GM03348 (cell line): ENCODE measurements at regions not wholly inside any gene's neighbourhood (a gene's known extent, or its start where the extent isn't known, plus 50 kb on each side); places are given as distances from the start of the nearest gene placed in this dataset.
"Not testable (repeated sequence)": the region's sequence is repeated elsewhere in the genome, so short reads cannot be mapped to it uniquely, and the experiment has no call there.

Experiments
- DNase-seq: peaks from one replicate; pipeline ENCODE4 v3.0.0; 2012; ENCODE audit warnings: low spot score

GRCh38 chr19:28632371-28633080, 580.4 kb downstream of the UQCRFS1 start:
- no peak for DNase-seq

- DNase-seq: no peak
These were observed 581.0 kb downstream of the UQCRFS1 start for GRCh38 chr19:28631961-28632360.

- no peak for DNase-seq
These were observed 585.3 kb downstream of the UQCRFS1 start for GRCh38 chr19:28627669-28628068.

- DNase-seq: not testable (repeated sequence)
These were observed 586.5 kb downstream of the UQCRFS1 start for GRCh38 chr19:28626407-28626806.

- no peak for DNase-seq
These were observed 593.0 kb downstream of the UQCRFS1 start for GRCh38 chr19:28619816-28620429.

GRCh38 chr19:28618504-28618903, 594.4 kb downstream of the UQCRFS1 start:
- DNase-seq: no peak

- DNase-seq: no peak
These were observed 597.0 kb downstream of the UQCRFS1 start for GRCh38 chr19:28615966-28616365.

- no peak for DNase-seq
These were observed 597.4 kb downstream of the UQCRFS1 start for GRCh38 chr19:28615546-28615916.

- DNase-seq: no peak
These were observed 598.1 kb downstream of the UQCRFS1 start for GRCh38 chr19:28614634-28615545.

GRCh38 chr19:28612275-28612769, 600.6 kb downstream of the UQCRFS1 start:
- DNase-seq: no peak

- not testable (repeated sequence) for DNase-seq
These were observed 601.6 kb downstream of the UQCRFS1 start for GRCh38 chr19:28611227-28611914.

- DNase-seq: no peak
These were observed 602.2 kb downstream of the UQCRFS1 start for GRCh38 chr19:28610731-28611130.

GRCh38 chr19:28609944-28610343, 603.0 kb downstream of the UQCRFS1 start:
- no peak for DNase-seq

- no peak for DNase-seq
These were observed 603.7 kb downstream of the UQCRFS1 start for GRCh38 chr19:28609091-28609755.

GRCh38 chr19:28608292-28608691, 604.7 kb downstream of the UQCRFS1 start:
- no peak for DNase-seq

- DNase-seq: no peak
These were observed 605.8 kb downstream of the UQCRFS1 start for GRCh38 chr19:28607066-28607583.

- no peak for DNase-seq
These were observed 606.5 kb downstream of the UQCRFS1 start for GRCh38 chr19:28606269-28607032.

- no peak for DNase-seq
These were observed 607.3 kb downstream of the UQCRFS1 start for GRCh38 chr19:28605501-28606268.

- no peak for DNase-seq
These were observed 609.5 kb downstream of the UQCRFS1 start for GRCh38 chr19:28603453-28603852.
